GM18870 (cell line): ENCODE measurements at regions not wholly inside any gene's neighbourhood (a gene's known extent, or its start where the extent isn't known, plus 50 kb on each side); places are given as distances from the start of the nearest gene placed in this dataset.
"Not testable (repeated sequence)": the region's sequence is repeated elsewhere in the genome, so short reads cannot be mapped to it uniquely, and the experiment has no call there.

Source experiments
- ATAC-seq: cut with Tn5 transposase; IDR thresholded peaks from one replicate; pipeline ENCODE4 v1.9.1; 2021; ENCODE audit warnings: moderate library complexity; ENCODE audit not compliant: unreplicated experiment

DNA sequence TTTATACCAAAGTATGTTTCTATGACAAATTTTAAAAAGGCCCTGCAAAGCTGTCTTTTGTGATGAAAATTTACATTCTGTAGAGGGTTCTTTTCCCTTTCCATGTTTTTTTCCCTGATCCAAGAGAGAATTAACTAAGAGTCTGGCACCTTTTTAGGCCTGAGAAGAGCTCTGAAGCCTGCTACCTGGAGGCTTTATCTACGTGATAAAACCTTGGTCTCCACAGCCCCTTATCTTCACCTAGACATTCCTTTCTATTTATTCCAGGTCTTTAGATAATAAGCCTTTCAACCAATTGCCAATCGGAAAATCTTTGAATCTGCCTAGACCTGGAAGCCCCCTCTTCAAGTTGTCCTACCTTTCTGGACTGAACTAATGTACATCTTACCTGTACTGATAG lies 774.1 kb upstream of the LRRTM1 start:
- no peak for ATAC-seq

DNA sequence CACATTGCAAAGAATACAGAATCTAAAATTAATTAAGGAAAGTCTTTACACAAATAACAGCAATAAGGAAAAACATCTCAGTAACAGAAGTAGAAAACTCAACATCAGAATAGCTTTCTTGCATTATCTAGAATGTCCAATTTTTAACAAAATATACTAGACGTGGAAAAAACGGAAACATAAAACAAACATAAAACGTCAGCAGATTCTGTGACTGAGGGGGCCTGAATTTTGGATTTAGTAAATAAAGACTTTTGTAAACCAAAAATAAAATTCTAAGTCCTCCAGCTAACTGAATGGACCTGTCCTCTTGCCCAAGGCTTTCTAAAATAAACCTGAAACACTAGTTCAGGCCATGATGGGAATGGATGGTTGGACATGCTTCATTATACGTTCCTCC lies 773.5 kb upstream of the LRRTM1 start:
- no peak for ATAC-seq

DNA sequence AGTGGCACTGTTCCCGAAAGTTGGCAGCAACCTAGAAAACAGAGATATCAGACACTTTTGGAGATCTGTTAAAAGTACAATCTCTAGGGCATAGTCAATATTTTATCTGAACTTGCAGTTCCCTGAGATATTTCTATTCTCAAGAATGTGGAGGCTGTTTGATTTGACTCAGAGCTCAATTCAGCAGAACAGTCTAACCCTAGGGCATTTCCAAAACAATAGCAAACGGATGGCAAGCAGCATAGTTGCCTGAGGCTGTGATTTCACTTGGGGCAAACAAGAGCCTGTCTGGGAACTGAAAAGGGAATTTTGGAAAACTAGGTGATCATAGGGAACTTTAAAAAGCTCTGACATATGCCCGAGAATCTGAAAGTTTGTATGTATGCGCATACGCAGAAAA lies 772.8 kb upstream of the LRRTM1 start:
- no peak for ATAC-seq

DNA sequence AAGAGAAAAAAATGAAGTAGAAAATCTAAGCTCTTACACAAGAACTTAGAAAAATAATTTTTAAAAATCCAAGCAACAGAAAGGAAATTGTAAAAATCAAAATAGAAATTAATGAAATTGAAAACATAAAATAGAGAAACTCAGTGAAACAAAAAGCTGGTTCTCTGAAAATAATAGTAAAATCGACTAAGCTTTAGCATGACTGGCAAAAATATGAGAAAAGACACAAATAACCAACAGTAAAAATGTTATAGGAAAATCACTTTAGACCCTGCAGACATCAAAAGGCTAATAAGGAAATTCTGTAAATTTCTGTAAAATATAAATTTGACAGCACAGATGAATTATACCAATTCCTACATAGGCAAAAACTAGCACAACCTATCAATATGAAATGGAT lies 768.9 kb upstream of the LRRTM1 start:
- no peak for ATAC-seq

DNA sequence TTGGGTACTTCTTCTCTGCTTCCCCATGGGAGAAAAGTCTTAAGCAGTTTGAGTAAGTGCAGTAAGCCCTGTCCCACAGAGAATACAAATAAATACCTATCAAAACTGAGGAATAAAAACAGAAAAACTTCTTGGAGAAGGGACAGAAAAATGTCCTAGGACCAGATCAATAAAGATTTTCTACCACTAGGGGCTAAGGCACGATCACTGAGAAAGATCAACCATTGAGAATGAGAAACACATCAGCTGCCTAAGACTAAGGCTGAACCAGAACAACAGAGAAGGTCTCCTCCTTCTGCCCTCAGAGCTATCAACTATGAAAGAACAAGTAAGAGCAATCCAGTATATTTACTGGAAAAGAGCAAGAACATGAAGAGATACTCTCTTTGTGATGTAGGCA lies 763.6 kb upstream of the LRRTM1 start:
- no peak for ATAC-seq

DNA sequence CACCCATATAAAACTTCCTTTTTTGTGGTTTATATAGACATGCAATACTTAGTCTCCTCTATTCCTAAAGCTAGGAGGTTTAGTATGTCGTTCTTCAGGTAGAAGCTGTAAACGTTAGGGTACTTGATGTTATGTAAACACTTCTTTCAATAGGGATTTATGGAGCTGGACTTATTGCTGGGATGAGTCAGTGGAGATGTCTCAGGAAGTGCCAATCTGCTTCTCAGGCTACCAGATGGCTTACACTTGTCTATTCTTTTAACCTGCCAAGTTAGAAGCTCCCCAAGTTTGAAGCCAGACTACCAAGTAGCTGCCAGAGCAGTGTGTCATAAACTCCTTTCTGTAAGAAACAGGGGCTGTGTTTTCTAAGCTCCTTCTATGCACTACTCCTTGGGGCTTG lies 756.5 kb upstream of the LRRTM1 start:
- no peak for ATAC-seq

DNA sequence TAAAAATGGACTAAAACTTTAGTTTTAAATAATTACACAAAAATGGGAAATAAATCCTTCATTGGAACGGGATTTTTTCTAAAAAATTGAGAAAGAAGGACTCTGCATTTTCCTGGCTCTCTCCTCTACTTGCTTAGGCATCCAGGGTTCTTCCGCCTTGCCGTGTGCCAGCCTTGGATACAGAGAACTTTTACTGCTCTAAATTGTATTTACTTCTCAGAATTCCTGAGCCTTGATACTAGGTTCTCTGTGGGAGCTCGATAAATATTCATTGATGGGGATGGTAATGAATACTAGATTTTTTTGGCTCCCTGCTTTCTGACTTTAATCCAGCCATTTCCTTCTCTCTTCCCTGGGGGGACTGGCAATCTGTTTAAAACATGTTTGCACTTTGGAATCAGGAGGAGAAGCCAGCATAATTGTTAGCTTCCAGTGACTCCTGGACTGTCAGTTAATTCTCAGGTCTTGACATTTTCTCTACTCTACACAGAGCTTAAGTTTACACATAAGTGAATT lies 746.1 kb upstream of the LRRTM1 start:
- no peak for ATAC-seq

DNA sequence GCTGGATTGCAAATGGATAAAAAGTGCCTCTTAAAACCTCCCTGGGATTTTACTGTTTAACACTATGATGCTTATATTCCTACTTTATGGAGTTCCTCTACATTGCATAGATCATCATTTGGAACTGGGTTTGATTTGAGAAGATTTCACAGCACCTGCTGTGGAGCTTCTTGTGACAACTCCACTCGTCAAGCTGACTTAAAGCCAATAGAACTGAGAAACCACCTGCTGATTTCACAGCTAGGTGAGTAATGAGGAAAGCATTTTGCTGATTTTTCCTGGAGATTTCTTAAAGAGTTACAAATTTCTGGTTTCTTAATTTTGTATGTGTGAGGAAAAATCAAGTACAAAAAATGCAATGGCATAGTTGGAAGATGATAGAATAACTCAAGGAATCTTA lies 739.1 kb upstream of the LRRTM1 start:
- ATAC-seq: no peak

DNA sequence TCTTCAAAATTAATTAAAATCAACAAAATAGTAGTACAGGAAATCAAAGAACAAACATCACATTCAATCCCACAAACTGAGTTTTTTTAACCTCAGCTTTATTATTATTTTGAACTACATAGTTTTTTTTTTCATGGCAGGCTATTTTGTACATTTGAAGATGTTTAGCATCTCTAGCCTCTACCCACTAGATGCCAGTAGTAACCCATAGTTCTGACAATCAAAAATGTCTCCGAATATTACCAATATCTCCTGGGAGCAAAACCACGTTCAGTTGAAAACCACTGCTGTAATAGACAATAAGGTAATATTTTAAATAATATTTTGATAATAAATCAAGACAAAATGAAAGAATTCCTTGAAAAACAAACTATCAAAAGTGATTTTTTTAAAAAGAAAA lies 702.6 kb upstream of the LRRTM1 start:
- ATAC-seq: no peak

DNA sequence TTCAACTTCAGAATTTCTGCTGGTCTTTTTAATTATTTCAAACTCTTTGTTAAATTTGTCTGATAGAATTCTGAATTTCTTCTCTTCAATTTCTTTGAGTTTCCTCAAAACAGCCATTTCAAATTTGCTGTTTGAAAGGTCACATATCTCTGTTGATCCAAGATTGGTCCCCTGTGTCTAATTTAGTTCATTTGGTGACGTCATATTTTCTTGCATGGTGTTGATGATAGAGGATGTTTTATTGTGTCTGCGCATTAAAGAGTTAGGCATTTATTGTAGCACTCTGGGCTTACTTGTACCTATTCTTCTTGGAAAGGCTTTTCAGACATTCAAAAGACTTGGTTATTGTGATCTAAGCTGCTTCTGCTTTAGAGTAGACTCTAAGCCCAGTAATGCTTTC lies 698.4 kb upstream of the LRRTM1 start:
- no peak for ATAC-seq

DNA sequence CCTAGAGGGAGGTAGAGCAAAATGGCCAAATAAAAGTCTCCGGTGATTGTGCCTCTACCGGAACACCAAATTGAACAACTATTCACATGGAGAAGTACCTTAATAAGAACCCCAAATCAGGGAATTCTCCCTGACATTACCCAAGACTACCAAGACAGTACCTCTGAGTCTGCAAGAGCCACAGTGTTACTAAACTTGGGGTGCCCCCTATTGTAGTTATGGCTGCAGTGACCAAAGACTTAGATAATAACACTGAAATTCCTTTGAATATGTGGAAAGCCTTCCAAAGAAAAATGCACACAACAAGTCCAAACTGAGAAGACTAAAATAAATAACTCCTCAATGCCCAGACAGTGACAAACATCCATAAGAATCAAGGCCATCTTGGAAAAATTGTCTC lies 682.9 kb upstream of the LRRTM1 start:
- ATAC-seq: no peak

DNA sequence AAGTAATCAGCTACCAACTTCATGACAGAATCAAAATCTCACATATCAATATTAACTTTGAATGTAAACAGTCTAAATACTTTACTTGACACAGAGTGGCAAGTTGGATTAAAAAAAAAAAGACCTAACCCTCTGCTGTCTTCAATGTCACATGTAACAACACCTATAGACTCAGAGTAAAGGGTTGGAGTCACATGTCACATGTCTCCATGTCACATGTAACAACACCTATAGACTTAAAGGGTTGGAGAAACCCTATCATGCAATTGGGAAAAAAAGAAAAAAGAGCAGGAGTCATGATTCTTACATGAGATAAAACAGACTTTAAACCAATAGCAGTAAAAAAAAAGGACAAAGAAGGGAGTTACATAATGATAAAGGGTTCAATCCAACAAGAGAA lies 665.3 kb upstream of the LRRTM1 start:
- ATAC-seq: no peak

DNA sequence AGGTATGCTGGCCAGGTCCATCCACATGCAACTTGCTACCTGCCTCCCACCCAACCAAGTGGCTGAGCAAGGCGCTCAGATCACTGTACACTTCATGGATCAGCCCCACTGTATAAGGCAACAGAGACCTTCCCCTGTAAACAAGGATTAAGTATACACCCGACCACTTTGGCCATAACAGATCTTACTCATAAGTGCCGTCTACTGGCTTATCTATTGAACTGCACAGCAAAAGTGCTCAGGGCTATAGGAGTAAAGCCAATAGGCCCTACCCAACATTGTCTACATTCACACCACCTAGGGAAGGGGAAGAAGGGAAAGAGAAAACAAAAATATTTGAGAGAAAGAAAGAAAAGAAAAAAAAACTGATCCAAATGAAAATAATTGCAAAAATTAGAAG lies 663.9 kb upstream of the LRRTM1 start:
- ATAC-seq: no peak

DNA sequence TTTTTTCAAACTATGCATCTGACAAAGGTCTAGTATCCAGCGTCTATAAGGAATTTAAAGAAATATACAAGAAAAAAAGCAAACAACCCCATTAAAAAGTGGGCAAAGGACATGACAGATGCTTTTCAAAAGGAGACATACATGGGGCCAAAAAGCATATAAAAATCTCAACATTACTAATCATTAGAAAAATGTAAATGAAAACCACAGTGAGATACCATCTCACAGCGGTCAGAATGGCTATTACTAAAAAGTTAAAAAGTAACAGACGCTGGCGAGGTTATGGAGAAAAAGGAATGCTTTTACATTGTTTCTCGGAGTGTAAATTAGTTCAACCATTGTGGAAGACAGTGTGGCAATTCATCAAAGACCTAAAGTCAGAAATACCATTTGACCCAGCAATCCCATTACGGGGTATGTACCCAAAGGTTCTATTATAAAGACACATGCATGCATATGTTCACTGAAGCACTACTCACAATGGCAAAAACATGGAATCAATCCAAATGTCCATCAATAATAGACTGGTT lies 643.1 kb upstream of the LRRTM1 start:
- no peak for ATAC-seq

DNA sequence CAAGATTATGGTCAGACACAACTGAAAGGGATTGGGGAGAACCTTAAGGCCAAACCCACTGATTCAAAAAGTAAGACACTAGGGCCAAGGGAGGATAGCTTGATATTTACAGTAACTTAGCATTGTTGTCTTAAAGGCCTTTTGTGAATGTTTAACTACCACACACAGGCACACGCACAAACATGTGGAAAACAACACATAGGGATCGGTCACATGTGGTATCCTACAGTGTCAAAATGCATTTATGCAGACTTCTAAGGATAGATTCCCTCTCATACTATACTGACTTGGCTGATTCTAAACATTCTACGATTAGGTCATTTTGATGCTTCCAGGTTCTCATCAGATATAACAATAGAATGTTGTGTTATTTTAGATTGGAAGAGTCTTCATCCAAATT lies 638.9 kb upstream of the LRRTM1 start:
- no peak for ATAC-seq

DNA sequence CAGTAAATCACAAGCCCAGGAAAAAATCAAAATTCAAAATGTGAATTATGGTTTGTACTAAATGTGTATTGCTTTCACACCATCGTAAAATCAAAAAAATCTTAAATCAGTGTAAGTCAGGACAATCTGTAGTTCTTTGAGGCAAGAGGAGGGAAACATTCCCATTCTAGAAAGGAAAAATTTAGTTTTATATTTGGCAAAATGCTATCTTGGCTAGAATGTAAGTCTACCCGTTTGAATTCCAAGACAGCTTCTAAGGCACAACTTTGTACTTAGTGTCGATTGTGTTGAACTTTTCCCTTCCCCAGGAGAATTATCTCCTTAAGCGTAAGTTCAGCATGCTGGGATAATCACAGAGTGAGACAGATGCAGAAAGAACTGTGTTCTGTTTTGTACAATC lies 638.2 kb upstream of the LRRTM1 start:
- no peak for ATAC-seq

DNA sequence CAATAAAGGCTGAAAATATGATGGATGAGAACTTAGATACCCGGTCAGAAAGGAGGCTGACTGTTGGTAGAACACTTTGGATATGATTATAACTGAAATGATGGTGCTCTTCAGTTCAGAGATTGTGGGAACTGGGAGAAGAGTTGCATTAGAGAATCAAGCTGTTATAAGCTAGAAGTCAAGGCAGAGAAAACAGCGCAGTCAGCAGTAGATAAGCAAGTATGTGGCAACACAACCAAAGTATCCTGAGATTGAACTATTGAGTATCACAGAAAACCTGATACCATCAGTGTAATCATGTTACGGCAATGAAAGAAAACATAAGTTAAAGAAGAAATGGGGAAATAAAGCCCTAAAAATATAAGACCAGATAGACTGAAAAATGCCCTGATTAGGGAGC lies 633.9 kb upstream of the LRRTM1 start:
- ATAC-seq: no peak

DNA sequence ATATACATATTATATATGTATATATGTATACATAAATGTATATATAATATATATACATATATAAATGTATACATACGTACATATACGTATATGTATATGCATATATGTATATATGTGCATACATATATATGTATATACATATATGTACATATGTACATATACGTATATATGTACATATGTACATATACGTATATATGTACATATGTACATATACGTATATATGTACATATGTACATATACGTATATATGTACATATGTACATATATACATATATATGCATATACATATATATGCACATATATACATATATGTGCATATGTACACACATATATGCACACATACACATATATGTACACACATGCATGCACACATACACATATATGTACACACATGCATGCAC lies 627.3 kb upstream of the LRRTM1 start:
- ATAC-seq: not testable (repeated sequence)

DNA sequence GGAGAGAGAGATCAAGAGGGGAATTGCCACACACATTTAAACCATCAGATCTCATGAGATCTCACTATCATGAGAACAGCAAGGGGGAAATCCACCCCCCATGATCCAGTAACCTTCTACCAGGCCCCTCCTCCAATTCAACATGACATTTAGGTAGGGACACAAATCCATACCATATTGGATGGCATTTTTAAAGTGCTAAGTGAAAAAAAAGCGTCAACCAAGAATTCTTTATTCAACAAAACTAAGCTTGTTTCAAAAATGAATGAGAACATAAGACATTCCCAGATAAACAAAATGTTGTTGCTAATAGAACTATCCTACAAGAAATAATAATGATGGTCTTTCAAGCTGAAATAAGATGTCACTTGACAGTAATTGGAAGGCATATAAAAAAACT lies 626.2 kb upstream of the LRRTM1 start:
- ATAC-seq: no peak

DNA sequence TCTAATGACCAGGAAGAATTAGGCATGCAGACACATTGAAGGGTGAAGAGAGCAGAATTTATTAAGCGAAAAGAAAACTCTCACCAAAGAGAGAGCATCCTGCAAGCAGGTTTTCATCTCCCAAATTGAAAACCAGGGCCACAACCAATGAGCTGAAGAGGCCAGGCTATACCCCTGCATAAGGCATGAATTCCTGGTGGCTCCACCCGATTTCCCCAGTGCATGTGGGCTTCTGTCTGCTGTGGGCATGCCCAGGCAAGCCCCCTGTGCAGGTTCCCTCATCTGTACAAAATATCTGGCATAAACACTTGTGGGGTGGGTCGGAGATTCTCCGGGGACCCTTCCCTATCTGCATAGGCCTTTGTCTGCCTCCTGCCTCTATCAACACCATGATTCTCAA lies 621.6 kb upstream of the LRRTM1 start:
- no peak for ATAC-seq

DNA sequence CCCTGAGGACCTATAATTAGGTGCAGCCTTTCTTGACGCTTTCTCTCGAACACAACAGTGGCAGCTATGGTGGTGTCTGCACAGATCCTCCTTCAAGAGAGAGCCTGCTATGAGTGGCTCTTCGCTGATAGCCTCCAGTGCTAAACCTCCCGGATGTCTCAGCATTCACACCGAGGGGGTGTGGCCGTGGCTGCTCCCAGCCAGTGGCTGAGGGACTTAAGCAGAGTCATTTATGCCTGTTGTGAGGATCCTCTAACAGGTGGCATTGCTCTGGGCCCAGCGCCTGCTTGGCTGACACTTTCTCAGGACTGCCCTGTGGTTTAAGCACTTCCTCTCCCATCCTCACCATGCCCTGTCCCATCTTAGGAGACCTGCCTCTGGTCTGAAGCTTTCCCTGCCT lies 592.0 kb upstream of the LRRTM1 start:
- no peak for ATAC-seq

DNA sequence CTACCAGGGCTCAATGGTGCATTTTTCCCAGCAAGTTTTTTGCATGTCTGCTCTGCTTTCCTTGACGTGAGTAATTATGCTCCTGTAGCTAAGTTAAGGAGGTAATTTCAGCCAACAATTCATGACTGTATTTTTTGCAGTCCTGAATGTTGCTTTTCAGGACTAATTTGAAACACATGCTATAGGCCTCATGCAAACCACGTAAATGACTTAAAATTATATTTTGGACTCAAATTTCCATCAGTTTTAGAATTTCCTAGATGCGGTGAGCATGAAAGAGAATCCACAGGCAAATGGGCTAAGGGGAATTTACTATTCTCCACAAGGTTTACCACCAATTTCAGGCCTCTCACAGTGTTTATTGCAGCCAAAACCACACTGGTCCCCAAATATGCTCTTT lies 589.9 kb upstream of the LRRTM1 start:
- ATAC-seq: no peak

DNA sequence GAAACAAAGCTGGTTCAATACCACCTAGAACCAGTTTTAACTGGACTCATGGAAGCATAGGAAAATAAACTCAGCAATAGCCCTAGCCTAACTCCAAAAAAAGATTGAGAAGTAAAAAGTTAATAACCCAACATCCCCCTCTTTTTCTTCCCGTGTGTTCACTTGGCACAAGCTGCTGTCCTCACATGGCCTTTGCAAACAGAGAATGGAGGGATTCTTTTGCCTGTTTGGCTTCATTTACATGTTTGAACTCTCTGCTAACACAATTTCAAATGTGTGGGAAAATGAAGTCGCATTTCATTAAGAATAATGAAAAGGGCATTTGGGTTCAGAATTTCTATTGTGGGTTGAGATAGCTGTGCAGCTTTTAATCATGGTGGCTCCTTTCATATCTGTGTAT lies 589.2 kb upstream of the LRRTM1 start:
- ATAC-seq: no peak

DNA sequence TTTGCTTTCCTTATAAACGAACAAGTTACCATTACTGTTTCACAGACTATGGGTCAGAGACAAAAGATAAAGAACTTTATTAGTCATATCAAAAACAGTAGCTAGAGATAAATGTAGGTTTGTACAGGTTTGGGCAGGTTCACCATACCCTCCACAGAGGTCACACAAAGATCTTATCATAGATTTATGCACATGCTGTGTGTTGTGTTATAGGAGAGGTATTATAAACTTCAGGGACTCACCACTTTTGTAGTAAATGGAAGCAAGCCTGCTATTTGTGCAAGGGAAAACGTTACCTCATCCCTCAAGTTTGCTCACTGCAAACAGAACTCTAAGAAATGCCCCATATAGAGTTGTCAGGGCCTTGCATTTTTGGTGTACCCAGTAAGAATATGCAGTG lies 584.5 kb upstream of the LRRTM1 start:
- ATAC-seq: no peak
